HG02973 (cell line): ENCODE measurements at regions not wholly inside any gene's neighbourhood (a gene's known extent, or its start where the extent isn't known, plus 50 kb on each side); places are given as distances from the start of the nearest gene placed in this dataset.

ENCODE experiments used
- ATAC-seq: cut with Tn5 transposase; IDR thresholded peaks from one replicate; pipeline ENCODE4 v1.9.1; 2021; ENCODE audit warnings: moderate library complexity; ENCODE audit not compliant: unreplicated experiment

DNA sequence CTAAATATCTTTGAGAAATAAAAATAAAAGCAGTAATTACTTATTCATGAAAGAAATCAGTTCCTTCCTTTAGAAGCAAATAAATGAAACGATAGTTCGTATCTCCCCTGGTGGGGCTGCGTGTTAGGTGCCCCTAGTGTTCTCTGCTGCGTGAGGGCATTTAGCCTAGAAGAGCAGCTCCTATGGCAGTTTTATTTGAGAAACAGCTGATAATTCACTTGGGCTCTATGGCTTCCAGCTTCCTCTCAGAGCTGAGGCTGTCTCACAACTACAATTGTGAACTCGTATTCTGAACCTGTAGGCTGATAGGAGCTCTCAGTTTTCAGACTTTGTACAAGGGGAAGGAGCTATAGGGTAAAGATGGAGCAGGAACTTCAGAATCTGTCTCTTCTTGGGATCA is 540.0 kb upstream of the MAP3K7 start:
- ATAC-seq = no peak

DNA sequence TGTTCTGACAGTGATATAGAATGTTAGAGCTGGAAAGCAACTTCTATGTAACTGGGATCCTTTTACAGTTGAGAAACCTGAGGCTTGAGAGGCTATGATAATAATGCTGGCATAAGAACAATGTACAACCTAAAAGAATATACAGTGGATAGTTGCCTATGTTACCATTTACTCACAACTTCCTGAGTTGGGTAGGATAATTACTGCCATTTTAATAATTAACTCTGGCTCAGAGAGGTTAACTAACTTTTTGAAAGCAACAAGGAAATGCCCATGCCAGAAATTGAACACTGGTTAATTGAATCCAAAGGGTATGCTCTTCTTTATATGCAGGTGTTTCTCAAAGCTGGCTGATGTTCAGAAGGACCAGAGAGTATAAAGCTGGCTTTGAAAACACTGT is 530.7 kb upstream of the MAP3K7 start:
- no peak for ATAC-seq

GRCh38 chr6:91114123-91114708 is 527.3 kb upstream of the MAP3K7 start:
- ATAC-seq = no peak

DNA sequence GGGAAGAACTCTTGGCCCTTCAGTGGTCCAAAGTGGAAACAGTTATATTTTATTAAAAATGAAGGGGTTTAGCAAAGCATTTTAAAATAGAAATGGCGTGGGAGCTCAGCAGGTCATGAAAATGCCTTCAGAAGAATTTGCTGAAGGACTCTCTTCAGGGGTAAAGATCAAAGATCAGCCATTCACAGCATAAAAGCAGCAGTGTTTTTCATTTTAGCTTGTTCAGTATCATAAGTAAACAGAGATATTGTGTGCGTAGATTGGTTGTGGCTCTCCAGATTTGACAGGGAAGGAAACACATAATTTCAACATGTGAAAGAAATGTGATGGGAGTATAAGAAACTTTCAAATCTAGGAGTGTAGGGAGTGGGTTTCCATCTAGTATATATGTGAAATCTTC is 519.2 kb upstream of the MAP3K7 start:
- ATAC-seq = no peak

- ATAC-seq = no peak
Measured at GRCh38 chr6:91105532-91105931, 518.7 kb upstream of the MAP3K7 start.

DNA sequence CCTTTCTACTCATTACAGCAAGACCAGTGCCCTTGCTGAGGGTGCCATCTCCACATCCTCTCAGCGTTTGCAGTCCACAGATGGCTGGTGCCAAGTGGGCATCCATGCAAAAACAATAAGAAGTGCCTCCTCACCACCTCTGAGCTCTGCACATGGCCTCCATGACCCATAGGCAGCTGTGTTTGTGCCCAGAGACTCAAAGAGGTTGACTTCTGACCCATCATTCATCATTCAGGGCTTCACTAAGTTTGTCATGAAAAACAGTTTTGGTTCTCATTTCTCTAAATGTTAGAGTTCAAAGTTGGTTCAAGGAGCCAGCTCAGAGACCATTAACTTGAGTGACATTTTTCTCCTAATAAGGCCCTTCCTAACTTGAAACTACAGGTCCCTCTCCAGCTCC is 512.6 kb upstream of the MAP3K7 start:
- ATAC-seq = no peak

DNA sequence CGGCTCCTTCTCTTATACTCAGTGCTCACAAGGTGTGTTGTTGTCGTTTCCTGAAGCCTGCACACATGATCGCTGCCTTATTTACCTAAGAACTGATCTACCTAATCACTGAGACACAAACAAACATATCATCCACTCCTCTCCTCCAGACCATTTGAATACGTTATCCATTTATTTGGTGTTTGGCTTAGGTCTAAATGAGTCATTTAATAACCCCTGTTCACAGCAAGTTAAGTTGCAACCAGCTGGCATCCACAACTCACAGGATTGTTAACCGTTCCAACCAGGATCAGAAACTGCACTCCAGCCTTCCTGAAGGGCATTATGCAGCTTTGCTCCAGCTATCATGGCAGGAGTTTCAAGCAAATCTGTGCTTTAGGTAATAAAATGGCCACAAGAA is 511.1 kb upstream of the MAP3K7 start:
- ATAC-seq = no peak

DNA sequence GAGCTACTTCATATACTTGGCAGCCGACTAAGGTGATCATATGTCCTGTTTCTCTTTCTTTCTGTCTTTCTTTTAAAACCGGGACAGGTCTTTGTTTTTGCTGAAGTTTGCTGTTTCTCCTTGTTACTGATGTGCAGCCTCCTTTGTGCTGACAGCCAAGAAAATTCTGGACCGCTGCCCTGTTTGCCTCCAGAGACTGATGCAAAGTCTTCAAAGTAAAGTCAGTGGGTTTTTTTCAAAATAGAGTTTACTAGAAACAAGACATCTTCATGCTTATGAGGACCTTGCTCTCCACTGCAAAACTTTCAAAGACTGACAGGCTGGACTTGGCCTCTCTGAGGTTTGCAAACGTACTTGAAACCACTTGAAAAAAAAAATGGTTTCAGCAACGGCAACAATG is 510.5 kb upstream of the MAP3K7 start:
- no peak for ATAC-seq

GRCh38 chr6:91094806-91095475 is 508.1 kb upstream of the MAP3K7 start:
- no peak for ATAC-seq

- no peak for ATAC-seq
Measured at GRCh38 chr6:91094341-91094740, 507.5 kb upstream of the MAP3K7 start.

DNA sequence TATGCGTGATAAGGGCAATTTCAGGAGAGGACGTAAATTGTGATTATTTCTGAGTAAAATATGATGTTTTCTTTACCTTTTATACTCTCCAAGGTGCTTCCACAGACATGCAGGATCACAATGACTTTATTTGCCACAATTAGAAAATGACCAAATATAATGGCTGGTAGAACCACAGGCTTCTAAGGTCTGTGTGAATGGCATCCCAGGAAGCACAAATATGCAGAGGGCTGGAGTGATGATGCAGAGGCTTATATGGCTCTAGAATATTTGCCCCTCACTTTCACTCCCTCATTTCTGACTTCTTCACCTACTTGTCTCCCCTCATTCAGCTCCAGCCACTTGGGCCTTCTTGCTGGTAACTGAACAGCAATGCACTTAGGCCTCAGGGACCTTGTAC is 502.1 kb upstream of the MAP3K7 start:
- ATAC-seq = no peak

DNA sequence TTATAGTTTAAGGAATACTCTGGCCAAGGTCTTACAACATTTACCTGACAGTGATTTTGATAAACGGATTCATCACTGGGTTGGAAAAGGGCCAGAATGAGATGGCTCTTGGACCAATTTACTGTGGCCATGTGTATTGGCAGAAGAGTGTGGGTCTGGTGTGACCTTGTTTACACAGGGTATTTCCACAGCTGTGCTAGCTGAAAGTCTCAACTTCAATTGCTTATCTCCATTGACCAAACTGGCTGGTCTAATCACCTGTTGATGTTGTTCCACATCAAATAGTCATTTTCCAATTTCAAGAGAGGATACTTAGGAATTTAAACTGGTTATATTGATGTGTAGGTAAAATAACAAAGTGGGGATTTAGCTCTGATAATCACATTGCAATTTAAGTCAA is 501.6 kb upstream of the MAP3K7 start:
- ATAC-seq = no peak

DNA sequence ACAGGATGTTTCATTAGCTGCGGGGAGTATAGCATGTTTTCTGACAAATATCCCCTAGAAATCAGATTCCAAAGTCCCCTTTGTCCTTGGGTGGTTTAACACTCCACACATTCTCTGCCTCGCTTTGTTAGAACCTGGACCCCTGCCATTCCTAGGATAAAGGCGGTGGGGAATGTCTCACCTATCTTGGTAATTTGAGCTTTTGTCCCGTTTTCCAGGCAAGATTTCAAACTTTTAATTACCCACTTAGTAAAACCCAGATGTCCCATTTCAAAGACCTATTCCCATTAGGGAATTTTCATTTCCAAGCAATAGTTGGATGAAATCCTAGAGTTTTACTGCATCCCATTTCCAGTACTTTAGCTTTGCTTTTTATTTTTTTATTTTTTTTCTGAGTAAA is 501.0 kb upstream of the MAP3K7 start:
- no peak for ATAC-seq

DNA sequence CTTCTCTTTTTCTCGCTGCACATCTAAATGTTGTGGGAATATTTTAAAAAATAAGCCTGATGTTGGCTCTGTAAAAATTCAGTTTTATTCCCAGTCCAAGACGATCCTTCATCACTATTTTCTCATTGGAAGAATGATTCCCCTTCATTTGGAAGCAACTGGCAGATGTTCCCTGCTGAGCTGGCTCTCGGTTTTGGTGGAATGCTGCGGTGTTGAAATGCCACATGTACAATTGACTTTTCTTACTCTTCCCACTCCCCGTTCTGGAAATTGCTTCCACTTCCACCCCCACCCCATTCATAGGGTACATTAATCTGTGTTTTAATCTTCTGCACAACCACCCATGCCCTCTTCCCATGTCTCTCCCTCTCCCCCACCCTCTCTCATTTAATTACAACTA is 496.3 kb upstream of the MAP3K7 start:
- ATAC-seq = no peak

DNA sequence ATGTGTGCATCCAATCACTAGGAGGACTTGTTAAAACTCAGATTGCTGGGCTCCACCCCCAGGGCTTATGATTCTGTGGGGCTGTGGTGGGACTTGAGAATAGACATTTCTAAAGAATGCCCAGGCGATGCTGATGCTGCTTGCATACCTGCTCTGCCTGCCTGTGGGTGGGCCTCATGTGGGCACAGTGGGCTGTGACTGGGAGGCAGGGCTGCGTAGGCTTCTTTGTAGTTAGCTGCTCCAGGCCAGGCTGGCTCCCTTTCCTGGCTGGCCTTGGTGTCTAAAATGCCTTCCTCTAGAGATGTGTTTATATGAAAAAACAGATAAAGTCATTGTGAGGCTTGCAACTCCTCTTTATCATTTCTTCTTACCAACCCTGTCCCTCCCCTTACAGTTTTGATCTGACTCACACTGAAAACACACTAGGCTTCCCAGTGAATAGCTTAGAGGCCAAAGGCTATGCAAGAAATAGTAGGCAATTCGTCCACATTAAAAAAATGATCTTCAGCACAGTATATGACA is 495.5 kb upstream of the MAP3K7 start:
- no peak for ATAC-seq

DNA sequence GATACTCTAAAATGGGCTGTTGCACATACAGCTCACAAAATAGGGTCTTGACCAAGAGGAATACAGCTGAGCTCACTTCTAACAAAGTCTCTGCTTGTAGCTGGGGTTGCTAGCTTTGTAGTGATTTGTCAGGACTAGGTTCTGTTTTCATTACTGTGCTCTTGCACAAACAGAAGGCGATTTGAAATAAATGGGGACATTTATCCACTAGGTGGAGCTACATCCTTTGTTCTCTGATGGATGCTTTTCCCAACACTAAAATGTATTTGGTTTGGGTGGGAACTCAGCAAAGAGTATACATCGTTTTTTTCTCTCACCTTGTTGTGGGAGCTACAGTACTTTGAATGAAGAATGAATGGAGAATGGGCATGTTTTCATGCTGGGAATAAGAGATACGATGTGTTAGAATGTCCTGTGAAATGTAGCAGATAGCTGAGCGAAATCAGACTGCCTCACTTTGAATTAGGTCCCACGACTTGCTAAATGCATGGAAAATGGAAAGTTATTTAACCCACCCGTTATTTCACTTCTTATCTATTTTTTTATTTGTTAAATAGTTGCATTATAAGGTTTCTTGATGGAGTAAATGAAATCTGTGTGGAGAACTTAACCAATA is 494.7 kb upstream of the MAP3K7 start:
- peak; percentile 73 for ATAC-seq

DNA sequence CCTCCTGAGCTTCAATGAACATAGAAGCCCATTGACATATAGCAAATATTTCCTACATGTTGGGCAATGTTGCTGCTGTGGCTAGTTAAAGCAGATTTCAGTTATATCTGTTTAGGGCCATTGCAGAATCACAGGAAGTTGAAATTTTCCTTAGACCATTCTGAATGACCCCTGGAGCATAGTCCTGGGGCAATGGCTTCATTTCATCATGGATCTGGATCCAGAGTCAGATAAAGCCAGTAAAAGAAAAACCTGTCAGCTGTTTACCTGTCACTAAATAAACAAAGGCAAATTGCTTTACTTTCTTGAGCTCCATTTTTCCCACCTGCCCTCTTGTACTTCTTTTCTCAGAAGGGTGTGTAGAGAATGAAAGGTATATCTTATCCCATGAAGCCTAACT is 494.0 kb upstream of the MAP3K7 start:
- no peak for ATAC-seq

DNA sequence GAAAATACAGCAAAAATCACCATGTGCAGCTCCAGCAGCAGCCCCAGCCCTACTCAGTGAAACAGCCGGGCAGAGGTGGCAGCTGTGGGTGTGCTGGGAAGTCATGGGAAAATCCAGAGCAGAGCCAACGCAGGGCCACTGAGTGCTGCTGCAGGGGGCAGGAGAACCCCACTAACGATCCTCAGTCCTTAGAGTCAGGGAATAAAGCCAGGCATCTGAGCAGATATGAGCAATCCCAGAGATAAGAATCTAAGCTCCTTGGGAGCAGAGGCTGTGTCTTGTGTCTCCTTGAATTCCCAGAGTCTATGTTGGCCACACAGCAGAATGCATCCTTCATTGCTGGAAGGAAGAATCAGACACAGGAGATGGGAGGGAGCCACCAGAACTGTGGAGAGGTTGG is 493.1 kb upstream of the MAP3K7 start:
- ATAC-seq = no peak

DNA sequence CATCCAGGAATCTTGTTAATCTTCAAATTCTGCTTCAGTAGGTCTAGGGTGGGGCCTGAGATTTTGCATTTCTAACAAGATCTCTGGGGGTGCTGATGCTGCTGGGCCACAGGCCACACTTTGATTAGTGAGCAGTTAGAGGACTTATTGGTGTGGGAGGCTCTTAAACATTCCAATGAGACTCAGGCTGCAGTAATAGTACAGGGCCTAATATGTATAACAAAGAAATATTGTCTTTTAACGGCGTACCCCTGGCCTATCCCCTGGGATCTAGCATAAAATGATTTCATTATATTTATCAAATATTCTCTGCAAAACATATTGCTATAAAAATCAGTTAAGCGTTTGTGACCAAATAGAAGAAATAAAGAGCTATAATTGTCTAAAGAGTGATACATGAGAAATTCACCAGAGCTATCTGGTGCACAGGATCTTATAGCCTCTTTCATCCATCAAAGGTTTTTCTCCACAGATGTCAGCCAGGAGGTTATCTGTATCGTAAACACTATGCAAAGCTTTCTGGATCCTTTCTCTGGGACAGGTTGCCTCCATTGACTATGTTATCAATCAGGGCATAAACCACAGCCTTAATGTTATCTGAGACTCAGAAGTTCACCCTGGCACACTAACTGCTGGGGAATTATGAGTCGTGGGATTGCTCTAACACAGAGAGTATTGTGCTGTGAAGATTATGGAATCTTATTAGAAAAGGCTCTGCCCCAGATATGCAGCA is 488.5 kb upstream of the MAP3K7 start:
- no peak for ATAC-seq

GRCh38 chr6:91063362-91063761 is 476.5 kb upstream of the MAP3K7 start:
- no peak for ATAC-seq

- no peak for ATAC-seq
Measured at GRCh38 chr6:91057689-91058088, 470.8 kb upstream of the MAP3K7 start.

GRCh38 chr6:91055959-91056358 is 469.1 kb upstream of the MAP3K7 start:
- no peak for ATAC-seq
